T follicular helper cell (primary cell): ENCODE measurements at regions not wholly inside any gene's neighbourhood (a gene's known extent, or its start where the extent isn't known, plus 50 kb on each side); places are given as distances from the start of the nearest gene placed in this dataset.

Experiments
- DNase-seq: peaks from one replicate; pipeline ENCODE4 v3.0.0-alpha.2; 2020; ENCODE audit warnings: low read depth

DNA sequence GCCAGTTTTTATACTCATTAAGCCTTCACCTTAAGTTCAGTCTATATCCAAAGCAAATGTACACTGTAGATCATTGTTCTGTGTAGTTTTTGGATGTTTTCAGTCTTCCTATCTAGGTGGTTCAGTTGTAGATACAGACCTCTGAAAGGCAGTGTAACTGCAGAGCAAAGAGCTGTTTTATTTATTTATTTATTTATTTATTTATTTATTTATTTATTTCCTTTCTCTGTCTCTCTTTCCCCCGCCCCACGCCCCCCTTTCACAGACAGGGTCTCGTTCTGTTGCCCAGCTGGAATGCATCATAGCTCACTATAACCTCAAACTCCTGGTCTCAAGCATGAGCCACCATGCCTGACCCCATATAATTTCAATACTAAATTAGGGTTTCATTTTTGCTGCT lies 281.8 kb upstream of the KLHL1 start:
- no peak for DNase-seq

GRCh38 chr13:70388935-70389334 lies 280.7 kb upstream of the KLHL1 start:
- no peak for DNase-seq

DNA sequence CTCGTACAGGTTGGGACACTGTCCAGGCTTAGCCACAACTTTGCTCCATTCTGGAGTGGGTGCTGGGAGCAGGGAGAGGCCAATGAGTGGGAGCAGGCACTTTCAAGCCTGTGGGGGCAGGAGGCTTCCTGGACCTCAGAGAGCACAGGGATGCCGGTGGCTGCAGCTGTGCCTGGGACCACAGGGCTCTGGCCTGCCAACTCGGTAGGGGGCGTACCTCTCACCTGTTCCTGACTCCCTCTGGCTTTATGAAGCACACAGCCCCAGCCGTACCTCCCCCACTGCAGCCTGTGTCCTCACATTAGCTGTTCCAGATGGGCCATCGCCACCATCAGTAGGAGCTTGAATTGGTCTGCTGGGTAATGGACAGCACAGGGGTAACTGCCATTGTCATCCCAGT lies 278.7 kb upstream of the KLHL1 start:
- no peak for DNase-seq

DNA sequence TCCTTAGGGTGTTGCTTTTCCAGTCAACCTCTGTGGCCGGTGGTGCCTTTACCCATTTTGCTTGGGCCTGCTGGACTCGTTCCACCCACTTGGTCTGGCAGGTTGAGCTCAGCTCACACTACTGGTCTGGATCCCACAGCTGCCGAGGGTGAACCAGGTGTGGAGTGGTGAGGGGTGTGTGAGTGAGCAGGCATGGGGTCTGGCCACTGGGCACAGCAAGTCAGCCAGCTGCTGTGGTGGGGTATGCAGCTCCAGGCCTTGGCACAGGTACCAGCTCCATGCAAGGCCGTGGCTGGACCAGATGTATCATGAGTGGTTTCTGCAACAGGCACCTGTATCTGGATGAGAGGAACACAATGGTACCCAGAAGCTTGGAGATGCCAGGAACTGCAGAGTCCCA lies 277.6 kb upstream of the KLHL1 start:
- no peak for DNase-seq

DNA sequence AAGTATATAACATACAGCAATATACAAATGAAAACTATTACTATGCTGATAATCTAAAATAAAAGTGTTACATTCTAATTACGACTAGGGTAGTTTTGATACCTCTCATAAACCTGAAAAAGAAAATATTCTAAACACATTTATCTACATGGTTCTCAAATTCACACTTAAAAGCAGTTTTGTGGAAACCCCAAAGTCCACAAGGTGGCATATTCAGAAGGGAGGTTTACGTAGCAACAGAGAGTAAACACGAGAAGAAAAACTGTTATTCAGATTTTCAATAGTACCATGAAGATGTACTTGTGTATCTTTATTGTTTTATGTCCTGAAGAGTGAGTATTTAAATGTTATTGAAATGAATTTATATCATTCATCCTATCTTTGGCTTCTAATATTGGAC lies 275.9 kb upstream of the KLHL1 start:
- no peak for DNase-seq

- DNase-seq: no peak
Measured at GRCh38 chr13:70380809-70381208, 272.6 kb upstream of the KLHL1 start.

- no peak for DNase-seq
Measured at GRCh38 chr13:70375718-70376117, 267.5 kb upstream of the KLHL1 start.

DNA sequence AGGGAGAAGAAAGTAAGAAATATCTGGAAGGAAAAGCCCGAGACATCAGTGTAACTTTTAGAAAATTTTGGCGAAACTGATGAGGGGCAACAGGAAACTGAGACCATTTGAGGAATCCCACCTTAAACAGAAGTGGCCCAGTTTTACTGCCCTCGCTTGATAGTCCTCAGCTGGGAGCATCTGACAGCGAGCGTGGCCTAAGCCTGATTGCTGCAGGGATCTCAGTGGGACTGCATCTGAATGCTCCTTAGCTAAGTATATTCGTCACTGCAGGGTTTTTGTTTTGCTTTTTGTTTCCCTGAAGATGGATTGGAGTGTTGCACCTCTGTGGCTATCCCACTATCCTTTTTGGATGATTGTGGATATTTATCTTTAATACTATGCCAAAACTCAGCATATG lies 262.7 kb upstream of the KLHL1 start:
- DNase-seq: no peak

GRCh38 chr13:70366720-70367119 lies 258.5 kb upstream of the KLHL1 start:
- no peak for DNase-seq

- DNase-seq: no peak
Measured at GRCh38 chr13:70363991-70364390, 255.7 kb upstream of the KLHL1 start.

DNA sequence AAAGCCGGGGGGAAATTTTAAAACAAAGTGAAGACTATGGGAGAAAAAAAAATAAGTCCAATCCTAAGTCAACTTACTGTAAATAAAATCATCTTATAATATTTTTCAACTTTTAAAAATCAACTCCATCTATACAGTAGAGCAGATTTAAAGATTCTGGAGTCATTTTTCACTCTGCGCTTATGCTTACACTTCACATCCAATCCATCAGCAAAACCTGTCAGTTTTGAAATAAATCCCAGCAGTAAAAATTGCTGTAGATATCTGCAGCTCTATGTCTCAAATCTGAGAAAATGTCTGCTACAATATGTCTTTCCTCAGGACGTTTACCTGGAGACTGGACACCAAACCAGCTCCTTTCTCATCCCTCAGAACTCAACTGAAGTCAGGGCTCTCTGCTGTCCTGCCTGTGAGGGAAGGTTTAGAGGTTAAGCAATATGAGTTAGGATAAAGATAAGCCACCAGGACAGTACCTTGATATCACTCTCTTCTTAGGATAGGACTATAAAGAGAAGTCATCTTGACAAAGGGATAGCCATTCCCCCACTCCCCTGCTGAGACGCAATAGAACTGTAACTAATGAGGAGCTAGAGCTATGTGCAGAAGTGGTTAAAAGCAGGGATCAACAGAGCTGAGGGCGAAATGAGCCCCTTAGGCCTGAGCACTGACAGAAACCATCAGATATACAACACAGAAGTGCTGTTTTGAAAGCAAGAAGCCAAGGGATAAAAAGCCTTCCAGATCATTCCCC lies 254.7 kb upstream of the KLHL1 start:
- DNase-seq: no peak

GRCh38 chr13:70357031-70357430 lies 248.8 kb upstream of the KLHL1 start:
- no peak for DNase-seq

DNA sequence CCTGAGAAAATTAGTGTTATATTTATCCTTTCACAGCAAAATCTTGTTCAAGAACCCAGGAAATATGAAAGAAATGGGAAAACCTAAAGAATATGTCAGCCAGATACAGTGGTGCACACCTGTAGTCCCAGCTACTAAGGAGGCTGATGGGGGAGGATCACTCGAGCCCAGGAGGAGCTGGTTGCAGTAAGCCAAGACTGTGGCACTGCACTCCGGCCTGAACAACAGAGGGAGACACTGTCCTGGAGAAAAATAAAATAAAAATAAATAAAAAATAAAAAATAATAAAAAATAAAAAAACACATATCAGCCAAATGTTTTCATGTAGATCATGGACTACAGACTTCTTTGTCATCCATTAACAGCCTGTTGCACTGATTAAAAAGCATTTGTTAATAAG lies 244.8 kb upstream of the KLHL1 start:
- DNase-seq: no peak

GRCh38 chr13:70347947-70348620 lies 239.8 kb upstream of the KLHL1 start:
- no peak for DNase-seq

DNA sequence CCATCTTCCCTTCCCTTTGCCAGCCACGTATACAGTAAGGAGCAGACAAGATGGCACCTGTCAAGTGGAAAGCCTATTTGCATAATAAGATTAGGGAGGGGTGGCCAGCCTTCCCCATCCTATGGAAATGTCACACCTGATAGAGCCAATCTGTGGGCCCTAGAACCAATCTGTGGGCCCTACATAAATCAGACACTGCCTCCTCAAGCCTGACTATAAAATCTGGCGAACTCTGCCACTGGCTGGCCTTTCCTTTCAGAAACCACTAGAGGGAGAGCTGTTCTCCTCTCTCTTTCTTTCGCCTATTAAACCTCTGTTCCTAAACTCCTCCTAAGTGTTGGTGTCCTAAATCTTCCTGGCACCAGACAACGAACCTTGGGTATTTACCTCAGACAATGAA lies 231.5 kb upstream of the KLHL1 start:
- DNase-seq: no peak

DNA sequence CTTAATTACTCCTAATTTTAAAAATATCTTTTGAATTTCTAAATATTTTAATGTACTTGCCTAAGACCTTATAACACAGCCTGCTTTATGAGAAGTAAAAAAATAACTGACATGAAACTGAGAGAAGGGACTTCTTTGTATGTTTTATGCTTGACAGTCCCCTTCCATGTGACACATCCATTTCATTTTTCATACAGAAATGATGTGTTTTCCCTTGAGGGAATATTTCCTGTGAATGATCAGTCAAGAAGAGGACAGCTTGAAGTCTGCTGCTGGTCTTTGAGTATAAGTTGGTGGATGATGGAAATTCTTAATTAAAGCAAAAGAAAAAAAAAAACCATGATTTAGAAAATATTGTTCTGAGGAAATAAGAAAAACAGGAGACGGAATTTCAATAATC lies 230.4 kb upstream of the KLHL1 start:
- no peak for DNase-seq

GRCh38 chr13:70336866-70337265 lies 228.6 kb upstream of the KLHL1 start:
- DNase-seq: no peak

- no peak for DNase-seq
Measured at GRCh38 chr13:70333752-70334151, 225.5 kb upstream of the KLHL1 start.

GRCh38 chr13:70330697-70331361 lies 222.6 kb upstream of the KLHL1 start:
- DNase-seq: no peak

DNA sequence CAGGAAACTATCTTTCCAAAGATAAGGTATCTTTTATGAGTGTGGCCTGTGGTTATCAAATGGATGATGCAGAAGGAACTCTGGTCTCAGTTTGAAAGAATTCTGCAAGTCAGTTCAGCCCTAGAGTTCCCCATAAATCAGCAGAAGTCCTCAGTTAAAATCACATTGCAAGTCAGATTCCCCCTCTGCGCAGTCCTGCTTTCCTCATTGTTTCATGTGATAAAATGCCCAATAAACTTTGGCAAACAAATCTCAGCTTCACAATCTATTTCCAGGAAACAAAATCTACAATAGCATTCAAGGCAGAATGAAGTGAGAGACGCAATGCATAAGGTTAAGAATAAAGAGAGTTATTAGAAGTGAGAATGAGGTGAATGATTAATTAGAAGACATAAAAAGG lies 216.3 kb upstream of the KLHL1 start:
- no peak for DNase-seq

DNA sequence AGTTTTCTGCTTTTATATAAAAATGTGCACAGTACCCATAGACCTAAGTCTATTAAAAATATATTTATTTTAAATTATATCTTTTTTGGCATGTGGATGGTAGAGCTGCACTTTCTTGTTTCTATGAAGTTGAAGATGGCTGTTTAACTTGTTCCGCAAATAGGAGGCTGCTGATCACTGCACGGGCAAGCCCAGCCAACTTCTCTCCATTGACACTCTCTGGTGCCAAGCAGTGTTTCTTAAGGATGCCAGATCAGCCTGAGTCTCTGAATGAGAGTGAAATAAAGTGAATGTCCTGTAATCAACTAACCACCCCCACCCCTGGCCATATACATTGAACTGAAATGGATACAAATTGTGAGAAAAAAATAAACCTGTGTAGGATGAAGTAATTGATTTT lies 202.9 kb upstream of the KLHL1 start:
- DNase-seq: no peak

DNA sequence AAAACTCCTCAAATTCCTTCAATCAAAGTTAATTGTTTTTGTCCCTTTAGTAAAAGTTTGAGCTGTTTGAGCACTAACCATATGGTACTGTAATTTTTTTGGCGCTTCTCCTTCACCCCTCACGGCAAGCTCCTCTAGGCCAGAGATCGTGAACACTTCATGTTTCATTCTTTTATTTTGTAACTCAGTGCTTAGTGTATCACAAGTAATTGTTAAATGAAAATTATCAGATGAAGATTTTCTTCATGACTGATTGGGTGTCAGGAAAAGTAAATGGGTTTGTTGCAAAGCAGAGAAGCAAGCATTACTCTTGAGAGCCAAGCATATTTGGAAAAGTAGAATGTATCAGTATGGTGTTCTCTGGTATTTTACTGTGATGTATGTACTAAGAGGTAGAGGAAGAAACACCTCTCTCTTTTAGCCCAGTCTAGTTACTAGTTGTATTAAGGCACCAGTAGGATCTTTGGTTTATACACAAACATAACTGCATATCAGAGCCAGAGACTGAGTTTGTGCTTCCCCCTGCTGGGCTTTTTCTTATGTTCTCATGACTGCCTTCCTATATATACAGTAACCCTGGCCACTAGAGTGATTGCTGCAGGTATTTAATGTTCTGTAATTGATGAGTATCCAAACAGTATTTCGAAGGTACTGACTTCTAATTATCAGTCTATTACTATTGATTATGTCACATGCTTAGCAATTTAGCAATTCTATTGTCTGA lies 202.3 kb upstream of the KLHL1 start:
- no peak for DNase-seq

DNA sequence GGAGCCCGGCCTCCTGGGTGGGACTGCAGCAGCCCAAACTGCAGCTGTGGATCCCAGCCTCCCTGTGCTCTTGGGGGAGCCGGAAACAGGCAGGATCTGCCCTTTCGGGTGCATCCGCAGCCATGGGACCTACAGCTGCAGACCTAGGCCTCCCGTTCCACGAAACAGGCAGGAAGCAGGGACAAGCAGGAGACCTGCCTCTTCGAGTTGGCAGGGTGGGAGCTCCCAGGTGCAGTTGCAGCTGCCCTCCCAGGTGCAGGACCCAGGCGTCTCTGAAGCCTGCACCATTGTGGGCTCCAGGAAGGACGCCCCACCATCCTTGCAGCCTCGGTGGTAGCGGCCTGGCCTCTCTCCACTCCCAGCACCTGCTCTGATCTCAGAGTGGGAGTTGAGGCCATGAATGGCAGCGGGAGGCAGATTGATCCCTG lies 189.0 kb upstream of the KLHL1 start:
- no peak for DNase-seq
